ENCODE measurements at regions not wholly inside any gene's neighbourhood (a gene's known extent, or its start where the extent isn't known, plus 50 kb on each side); places are given as distances from the start of the nearest gene placed in this dataset.

GRCh38 chr22:48717076-48717810 lies 1110.4 kb downstream of the BRD1 start:
- TF ChIP-seq SMARCC2 (IDR thresholded peaks at IDR 0.05) (no peak), ZBTB1 (CRISPR knock-in tag; IDR thresholded peaks at IDR 0.05; ENCODE audit: borderline replicate concordance) (no peak), ZNF776 (CRISPR knock-in tag; IDR thresholded peaks at IDR 0.05) (no peak), ARID3A (IDR thresholded peaks at IDR 0.05; ENCODE audit: low read depth, low read length) (no peak), TOE1 (CRISPR knock-in tag; IDR thresholded peaks at IDR 0.05) (no peak), NR2C2 (CRISPR knock-in tag; IDR thresholded peaks at IDR 0.05; ENCODE audit: borderline replicate concordance) (no peak), KDM1A (CRISPR knock-in tag; IDR thresholded peaks at IDR 0.05) (no peak), KLF9 (CRISPR knock-in tag; IDR thresholded peaks at IDR 0.05; ENCODE audit: low read depth) (no peak), MAFK (conservative IDR thresholded peaks at IDR 0.05 in 1 of 2, IDR thresholded peaks at IDR 0.05 in 1 of 2; ENCODE audit: low read length in 2 of 2) (no peak), EP300 (IDR thresholded peaks at IDR 0.05; ENCODE audit: low read depth in 2 of 2, low read length in 2 of 2) (no peak), EP300 (CRISPR knock-in tag; IDR thresholded peaks at IDR 0.05; ENCODE audit: borderline replicate concordance) (no peak)
- TF ChIP-seq, protein P1, sequence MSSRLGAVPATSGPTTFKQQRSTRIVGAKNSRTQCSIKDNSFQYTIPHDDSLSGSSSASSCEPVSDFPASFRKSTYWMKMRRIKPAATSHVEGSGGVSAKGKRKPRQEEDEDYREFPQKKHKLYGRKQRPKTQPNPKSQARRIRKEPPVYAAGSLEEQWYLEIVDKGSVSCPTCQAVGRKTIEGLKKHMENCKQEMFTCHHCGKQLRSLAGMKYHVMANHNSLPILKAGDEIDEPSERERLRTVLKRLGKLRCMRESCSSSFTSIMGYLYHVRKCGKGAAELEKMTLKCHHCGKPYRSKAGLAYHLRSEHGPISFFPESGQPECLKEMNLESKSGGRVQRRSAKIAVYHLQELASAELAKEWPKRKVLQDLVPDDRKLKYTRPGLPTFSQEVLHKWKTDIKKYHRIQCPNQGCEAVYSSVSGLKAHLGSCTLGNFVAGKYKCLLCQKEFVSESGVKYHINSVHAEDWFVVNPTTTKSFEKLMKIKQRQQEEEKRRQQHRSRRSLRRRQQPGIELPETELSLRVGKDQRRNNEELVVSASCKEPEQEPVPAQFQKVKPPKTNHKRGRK (CRISPR knock-in tag; IDR thresholded peaks at IDR 0.05) = no peak

Measured in HepG2 (cell line).